Transverse colon (tissue), 3 donors: ENCODE measurements at regions not wholly inside any gene's neighbourhood (a gene's known extent, or its start where the extent isn't known, plus 50 kb on each side); places are given as distances from the start of the nearest gene placed in this dataset.

Source experiments
- EP300 ChIP-seq: sonication (generic); formaldehyde crosslinking; IDR thresholded peaks from one replicate; pipeline ENCODE4 v1.6.1; 2017; ENCODE audit warnings: antibody characterized with exemption, low read depth
- POLR2A ChIP-seq: fragments of 450-650 bp; IDR thresholded peaks from one replicate; pipeline ENCODE4 v1.6.1; 2016; ENCODE audit warnings: antibody characterized with exemption, mild to moderate bottlenecking, moderate library complexity
- TF ChIP-seq, protein P1 (sequence below), 5 experiments: fragments of 200-600 bp in 3 of 5; fragments of 450-650 bp in 2 of 5; sonication (generic) in 3 of 5; IDR thresholded peaks; 1 replicate in 2 of 5; 2 replicates in 3 of 5; pipeline ENCODE4 v1.5.1; 2016 to 2017; ENCODE audit warnings: antibody characterized with exemption in 5 of 5, inconsistent platforms in 3 of 5, mild to moderate bottlenecking in 2 of 5, moderate library complexity in 1 of 5

DNA sequence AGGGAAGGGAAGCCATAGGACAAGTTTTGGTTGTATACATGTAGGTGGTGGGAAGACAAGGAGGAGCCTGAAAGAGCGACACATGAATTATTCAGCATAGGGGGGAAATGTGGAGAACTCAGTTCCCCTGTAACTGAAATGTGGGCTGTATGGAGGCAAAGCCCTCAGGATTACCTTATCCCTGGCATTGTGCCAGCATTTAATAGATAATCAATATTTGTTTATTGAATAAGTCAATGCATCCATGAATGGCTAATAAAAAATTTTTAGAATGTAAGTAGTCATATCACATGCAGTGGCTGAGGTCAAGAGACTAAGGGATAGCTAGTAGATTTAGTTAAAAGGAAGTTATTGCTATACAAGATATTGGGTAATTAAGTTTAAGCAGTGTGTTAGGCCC is 232.4 kb downstream of the SNAPC1 start:
- TF ChIP-seq, protein P1, sequence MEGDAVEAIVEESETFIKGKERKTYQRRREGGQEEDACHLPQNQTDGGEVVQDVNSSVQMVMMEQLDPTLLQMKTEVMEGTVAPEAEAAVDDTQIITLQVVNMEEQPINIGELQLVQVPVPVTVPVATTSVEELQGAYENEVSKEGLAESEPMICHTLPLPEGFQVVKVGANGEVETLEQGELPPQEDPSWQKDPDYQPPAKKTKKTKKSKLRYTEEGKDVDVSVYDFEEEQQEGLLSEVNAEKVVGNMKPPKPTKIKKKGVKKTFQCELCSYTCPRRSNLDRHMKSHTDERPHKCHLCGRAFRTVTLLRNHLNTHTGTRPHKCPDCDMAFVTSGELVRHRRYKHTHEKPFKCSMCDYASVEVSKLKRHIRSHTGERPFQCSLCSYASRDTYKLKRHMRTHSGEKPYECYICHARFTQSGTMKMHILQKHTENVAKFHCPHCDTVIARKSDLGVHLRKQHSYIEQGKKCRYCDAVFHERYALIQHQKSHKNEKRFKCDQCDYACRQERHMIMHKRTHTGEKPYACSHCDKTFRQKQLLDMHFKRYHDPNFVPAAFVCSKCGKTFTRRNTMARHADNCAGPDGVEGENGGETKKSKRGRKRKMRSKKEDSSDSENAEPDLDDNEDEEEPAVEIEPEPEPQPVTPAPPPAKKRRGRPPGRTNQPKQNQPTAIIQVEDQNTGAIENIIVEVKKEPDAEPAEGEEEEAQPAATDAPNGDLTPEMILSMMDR (IDR thresholded peaks at IDR 0.05), result no peak
- TF ChIP-seq EP300, result no peak
- no peak for TF ChIP-seq POLR2A
